Left lung (tissue), 4 donors: ENCODE measurements at regions not wholly inside any gene's neighbourhood (a gene's known extent, or its start where the extent isn't known, plus 50 kb on each side); places are given as distances from the start of the nearest gene placed in this dataset.
A peak's percentile ranks its signal among the peaks of the same experiment; 100 is the strongest.
"Not testable (repeated sequence)": the region's sequence is repeated elsewhere in the genome, so short reads cannot be mapped to it uniquely, and the experiment has no call there.

Experiments
- ATAC-seq: fragments of 200-7000 bp; cut with Tn5 transposase; one replicate; pipeline ENCODE4 v1.9.1; 2020; ENCODE audit warnings: moderate library complexity
- DNase-seq, 4 donors: peaks; one replicate each; pipeline ENCODE4 v3.0.0-alpha.2; 2013 to 2020
- H3K27ac ChIP-seq, 2 donors: fragments of 200-600 bp; sonication (generic) in 1 of 2; one replicate each; pipeline versions ENCODE4 v1.5.0 to v1.8.0; 2020 to 2021
- H3K27me3 ChIP-seq, 2 donors: fragments of 200-600 bp; sonication (generic) in 1 of 2; one replicate each; pipeline versions ENCODE4 v1.5.0 to v1.8.0; 2020 to 2021
- H3K36me3 ChIP-seq, 2 donors: fragments of 200-600 bp; sonication (generic) in 1 of 2; one replicate each; pipeline versions ENCODE4 v1.5.0 to v1.8.0; 2020 to 2021
- H3K4me1 ChIP-seq, 2 donors: fragments of 200-600 bp; one replicate each; pipeline ENCODE4 v1.8.0; 2021
- H3K4me3 ChIP-seq, 2 donors: fragments of 200-600 bp; sonication (generic) in 1 of 2; one replicate each; pipeline versions ENCODE4 v1.5.0 to v1.8.0; 2020 to 2021; ENCODE audit warnings: mild to moderate bottlenecking in 1 of 2
- H3K9me3 ChIP-seq, 2 donors: fragments of 200-600 bp; sonication (generic) in 1 of 2; one replicate each; pipeline versions ENCODE4 v1.5.0 to v1.8.0; 2020 to 2021
- CTCF ChIP-seq, 2 donors: fragments of 200-600 bp; sonication (generic) in 1 of 2; IDR thresholded peaks; one replicate each; pipeline versions ENCODE4 v1.5.0 to v1.8.0; 2021; ENCODE audit warnings: antibody characterized with exemption in 2 of 2
- intact Hi-C, 2 donors: fragments of 100-400 bp; cut with DNase I; formaldehyde crosslinking; loops; one replicate each; pipeline versions ENCODE4 v1.11.2 to v1.14.2; 2022
- donor health status: DM: no; HTN: yes; CAD: no.
- donor health status: DM: no; HTN: no; CAD: no.

DNA sequence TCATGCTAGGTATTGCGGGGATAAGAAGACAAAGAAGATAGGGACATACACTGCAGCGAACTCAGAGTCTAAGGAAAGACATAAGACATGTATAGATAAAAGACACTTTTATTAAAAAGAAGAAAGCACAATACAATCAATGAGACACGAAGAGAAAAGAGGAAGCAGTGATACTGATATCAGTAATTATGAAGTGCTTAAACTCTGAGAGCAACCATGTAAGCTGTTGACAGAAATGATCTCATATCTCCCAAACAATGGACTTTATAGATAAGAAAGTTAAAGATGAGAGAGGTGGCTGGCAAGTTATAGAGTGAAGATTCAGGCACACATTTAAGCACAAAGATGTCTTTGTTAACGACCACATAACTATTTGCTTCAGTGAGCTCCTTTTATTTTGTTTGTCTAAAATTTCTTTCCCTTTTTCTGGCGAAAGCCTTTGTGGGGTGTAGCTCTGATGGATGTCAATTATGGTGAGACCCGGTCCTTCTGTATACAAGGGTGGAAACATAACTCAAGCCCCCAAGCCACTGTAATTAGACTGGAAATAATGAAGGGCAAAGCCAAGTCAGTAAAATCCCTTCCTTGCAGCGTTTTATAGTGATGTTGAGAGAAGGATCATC is 818.0 kb upstream of the SLC10A2 start:
- H3K4me1 ChIP-seq, result peaks cover 0 to 4% of the 10 kb centered on the region in 2 donors
- intact Hi-C loops, result no loop called here
- H3K27me3 ChIP-seq, result no peaks in the 10 kb centered on the region
- no peaks in the 10 kb centered on the region for H3K36me3 ChIP-seq
- H3K9me3 ChIP-seq, result no peaks in the 10 kb centered on the region
- H3K27ac ChIP-seq, result no peak overlapping the region
- no peak for ATAC-seq
- no peak for TF ChIP-seq CTCF (IDR thresholded peaks at IDR 0.05)
- no peak for DNase-seq
- H3K4me3 ChIP-seq, result no peak overlapping the region

DNA sequence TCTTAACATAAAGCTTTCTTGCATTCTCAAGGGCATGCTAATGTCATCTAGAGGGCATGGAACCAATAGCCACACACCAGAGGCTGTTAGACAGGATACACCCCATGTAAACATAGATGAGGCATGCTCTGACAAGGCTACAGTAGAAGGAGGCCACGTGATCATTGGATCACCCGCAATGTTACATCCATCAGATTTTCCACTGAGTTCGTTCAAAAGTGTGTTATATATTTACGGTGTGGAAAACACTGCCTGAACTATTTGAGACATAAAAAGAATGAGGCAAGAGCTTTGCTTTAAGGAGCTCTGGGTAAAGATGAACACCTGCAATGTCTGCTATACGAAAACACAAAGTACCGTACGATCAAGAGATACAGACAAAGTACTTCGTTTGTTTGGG is 817.5 kb upstream of the SLC10A2 start:
- no peak for ATAC-seq
- Histone ChIP-seq H3K27me3 (no peaks in the 10 kb centered on the region), H3K36me3 (no peaks in the 10 kb centered on the region), H3K9me3 (no peaks in the 10 kb centered on the region), H3K4me1 (peaks cover 0 to 4% of the 10 kb centered on the region in 2 donors), H3K4me3 (no peak overlapping the region), H3K27ac (no peak overlapping the region)
- TF ChIP-seq CTCF (IDR thresholded peaks at IDR 0.05), result no peak
- intact Hi-C loops, result no loop called here
- peak in 2 of 4 donors; percentile 8 to 14 for DNase-seq

DNA sequence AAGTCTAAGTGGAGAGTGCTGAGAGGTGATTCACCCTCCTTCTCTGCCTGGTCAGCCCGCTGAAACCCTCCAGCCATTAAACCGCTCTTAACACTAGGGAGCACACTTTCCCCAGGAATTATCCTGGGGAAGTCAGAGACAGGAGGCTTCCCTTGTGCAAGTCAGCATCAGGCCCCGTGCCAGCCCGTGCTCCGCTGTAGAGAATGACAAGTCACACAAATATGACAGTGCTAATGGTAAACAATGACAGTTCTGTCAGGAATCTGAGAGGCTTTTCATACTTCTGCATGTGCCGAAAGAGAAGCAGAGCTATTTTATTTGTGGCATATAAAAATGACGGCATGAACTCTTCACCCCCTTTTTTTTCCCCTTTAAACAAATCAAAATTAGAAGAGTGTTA is 816.9 kb upstream of the SLC10A2 start:
- Histone ChIP-seq H3K36me3 (no peaks in the 10 kb centered on the region), H3K27ac (no peak overlapping the region), H3K4me1 (peaks cover 0 to 4% of the 10 kb centered on the region in 2 donors), H3K4me3 (no peak overlapping the region), H3K27me3 (no peaks in the 10 kb centered on the region), H3K9me3 (no peaks in the 10 kb centered on the region)
- TF ChIP-seq CTCF (IDR thresholded peaks at IDR 0.05), result peak; percentile 23 to 56
- ATAC-seq (peak; percentile 99), DNase-seq (peak; percentile 79 to 91 (median 86))
- intact Hi-C loops, result no loop called here

DNA sequence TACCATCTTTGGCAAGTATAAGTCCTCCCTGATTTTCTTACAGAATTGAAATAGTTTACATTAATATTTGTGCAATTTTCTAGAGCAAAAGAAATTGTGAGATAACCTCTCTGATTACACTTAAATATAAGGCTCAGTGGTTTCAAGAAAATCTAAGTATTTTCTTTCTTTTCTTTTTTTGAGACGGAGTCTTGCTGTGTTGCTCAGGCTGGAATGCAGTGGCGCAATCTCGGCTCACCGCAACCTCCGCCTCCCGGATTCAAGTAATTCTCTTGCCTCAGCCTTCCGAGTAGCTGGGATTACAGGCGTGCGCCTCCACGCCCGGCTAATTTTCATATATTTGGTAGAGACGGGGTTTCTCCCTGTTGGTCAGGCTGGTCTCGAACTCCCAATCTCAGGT is 813.9 kb upstream of the SLC10A2 start:
- H3K27ac ChIP-seq, ATAC-seq, H3K36me3 ChIP-seq, H3K4me1 ChIP-seq, H3K4me3 ChIP-seq, H3K27me3 ChIP-seq, H3K9me3 ChIP-seq, intact Hi-C loops: not testable (repeated sequence)
- peak in 1 of 4 donors; percentile 69 for DNase-seq

DNA sequence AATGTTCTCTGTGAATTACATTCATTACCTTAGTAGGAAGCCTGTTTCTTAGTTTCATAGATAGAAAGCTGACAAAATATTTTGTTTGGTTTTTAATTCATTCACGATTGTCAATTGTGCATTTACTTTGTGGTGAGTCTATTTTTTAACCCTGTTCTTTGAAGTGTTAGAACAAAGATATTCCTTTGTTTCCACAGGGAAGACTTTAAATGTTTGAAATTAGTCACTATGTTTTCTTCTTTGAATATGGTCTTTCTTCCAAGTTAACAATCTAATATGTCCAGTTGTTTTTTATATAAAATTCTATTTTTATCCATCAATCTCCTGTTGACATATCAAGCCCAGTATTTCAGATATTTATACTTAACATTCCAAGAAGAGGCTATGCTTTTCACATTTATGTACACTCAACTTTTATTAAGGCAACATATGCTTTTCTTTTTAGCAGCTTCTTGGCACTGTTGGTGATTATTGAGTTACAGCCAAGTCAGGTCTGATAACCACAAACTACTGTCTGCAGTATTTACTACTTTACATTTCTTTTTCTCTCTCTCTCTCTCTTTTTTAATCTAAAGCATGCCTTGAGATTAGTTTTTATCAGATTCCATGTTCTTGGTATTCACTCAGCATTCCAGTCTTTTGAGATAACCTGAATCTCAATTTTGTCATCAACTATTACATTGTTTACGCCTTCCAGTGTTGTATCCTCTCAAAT is 812.8 kb upstream of the SLC10A2 start:
- no peaks in the 10 kb centered on the region for H3K27me3 ChIP-seq
- TF ChIP-seq CTCF (IDR thresholded peaks at IDR 0.05), result no peak
- ATAC-seq (no peak), DNase-seq (no peak)
- intact Hi-C loops, result no loop called here
- H3K27ac ChIP-seq, result no peak overlapping the region
- H3K36me3 ChIP-seq, result no peaks in the 10 kb centered on the region
- H3K4me1 ChIP-seq, result peaks cover 0 to 4% of the 10 kb centered on the region in 2 donors
- H3K4me3 ChIP-seq, result no peak overlapping the region
- H3K9me3 ChIP-seq, result peaks cover 0 to 3% of the 10 kb centered on the region in 2 donors
